G401.6 (cell line): ENCODE measurements at regions not wholly inside any gene's neighbourhood (a gene's known extent, or its start where the extent isn't known, plus 50 kb on each side); places are given as distances from the start of the nearest gene placed in this dataset.
"Not testable (repeated sequence)": the region's sequence is repeated elsewhere in the genome, so short reads cannot be mapped to it uniquely, and the experiment has no call there.

Experiments
- FAIRE-seq: peaks from 2 replicates; lab custom pipeline; 2012; peaks lifted over from hg19 to GRCh38; lab: Jason Lieb, UNC

GRCh38 chr13:91046715-91047327, 300.7 kb upstream of the MIR17HG start:
- no peak for FAIRE-seq

GRCh38 chr13:91050970-91051369, 296.5 kb upstream of the MIR17HG start:
- peak; percentile 53 for FAIRE-seq

GRCh38 chr13:91052876-91053275, 294.6 kb upstream of the MIR17HG start:
- FAIRE-seq: no peak

GRCh38 chr13:91053318-91054065, 294.0 kb upstream of the MIR17HG start:
- FAIRE-seq: no peak

GRCh38 chr13:91054902-91055301, 292.6 kb upstream of the MIR17HG start:
- no peak for FAIRE-seq

GRCh38 chr13:91056746-91057145, 290.7 kb upstream of the MIR17HG start:
- no peak for FAIRE-seq

GRCh38 chr13:91057507-91057906, 290.0 kb upstream of the MIR17HG start:
- not testable (repeated sequence) for FAIRE-seq

- FAIRE-seq: no peak
Observed at GRCh38 chr13:91058066-91058465, 289.4 kb upstream of the MIR17HG start.

- FAIRE-seq: no peak
Observed at GRCh38 chr13:91058919-91059318, 288.6 kb upstream of the MIR17HG start.

GRCh38 chr13:91066745-91067144, 280.7 kb upstream of the MIR17HG start:
- no peak for FAIRE-seq

GRCh38 chr13:91072486-91072885, 275.0 kb upstream of the MIR17HG start:
- FAIRE-seq: no peak

GRCh38 chr13:91074091-91074490, 273.4 kb upstream of the MIR17HG start:
- FAIRE-seq: no peak

GRCh38 chr13:91076830-91077229, 270.7 kb upstream of the MIR17HG start:
- FAIRE-seq: no peak

GRCh38 chr13:91078093-91078679, 269.3 kb upstream of the MIR17HG start:
- peak; percentile 90 for FAIRE-seq

- FAIRE-seq: no peak
Observed at GRCh38 chr13:91079176-91079575, 268.3 kb upstream of the MIR17HG start.

- no peak for FAIRE-seq
Observed at GRCh38 chr13:91085127-91085526, 262.4 kb upstream of the MIR17HG start.

- no peak for FAIRE-seq
Observed at GRCh38 chr13:91086936-91087716, 260.4 kb upstream of the MIR17HG start.

GRCh38 chr13:91097269-91097668, 250.2 kb upstream of the MIR17HG start:
- FAIRE-seq: no peak

GRCh38 chr13:91099877-91100276, 247.6 kb upstream of the MIR17HG start:
- no peak for FAIRE-seq

- no peak for FAIRE-seq
Observed at GRCh38 chr13:91100944-91101343, 246.5 kb upstream of the MIR17HG start.

GRCh38 chr13:91101381-91101780, 246.1 kb upstream of the MIR17HG start:
- FAIRE-seq: no peak

- no peak for FAIRE-seq
Observed at GRCh38 chr13:91105270-91105669, 242.2 kb upstream of the MIR17HG start.

- no peak for FAIRE-seq
Observed at GRCh38 chr13:91106565-91106964, 240.9 kb upstream of the MIR17HG start.
